T-helper 1 cell treated with Interleukin-12 subunit alpha and Interleukin-12 subunit beta and Interleukin-4 antibody, amounts not matched to agents 30 ng/mL and 1 ng/mL, for 36 hours (primary cell): ENCODE measurements at regions not wholly inside any gene's neighbourhood (a gene's known extent, or its start where the extent isn't known, plus 50 kb on each side); places are given as distances from the start of the nearest gene placed in this dataset.

Source experiments
- intact Hi-C: fragments of 100-400 bp; cut with micrococcal nuclease; formaldehyde crosslinking; loops from one replicate; pipeline ENCODE4 v1.15.1; 2024

DNA sequence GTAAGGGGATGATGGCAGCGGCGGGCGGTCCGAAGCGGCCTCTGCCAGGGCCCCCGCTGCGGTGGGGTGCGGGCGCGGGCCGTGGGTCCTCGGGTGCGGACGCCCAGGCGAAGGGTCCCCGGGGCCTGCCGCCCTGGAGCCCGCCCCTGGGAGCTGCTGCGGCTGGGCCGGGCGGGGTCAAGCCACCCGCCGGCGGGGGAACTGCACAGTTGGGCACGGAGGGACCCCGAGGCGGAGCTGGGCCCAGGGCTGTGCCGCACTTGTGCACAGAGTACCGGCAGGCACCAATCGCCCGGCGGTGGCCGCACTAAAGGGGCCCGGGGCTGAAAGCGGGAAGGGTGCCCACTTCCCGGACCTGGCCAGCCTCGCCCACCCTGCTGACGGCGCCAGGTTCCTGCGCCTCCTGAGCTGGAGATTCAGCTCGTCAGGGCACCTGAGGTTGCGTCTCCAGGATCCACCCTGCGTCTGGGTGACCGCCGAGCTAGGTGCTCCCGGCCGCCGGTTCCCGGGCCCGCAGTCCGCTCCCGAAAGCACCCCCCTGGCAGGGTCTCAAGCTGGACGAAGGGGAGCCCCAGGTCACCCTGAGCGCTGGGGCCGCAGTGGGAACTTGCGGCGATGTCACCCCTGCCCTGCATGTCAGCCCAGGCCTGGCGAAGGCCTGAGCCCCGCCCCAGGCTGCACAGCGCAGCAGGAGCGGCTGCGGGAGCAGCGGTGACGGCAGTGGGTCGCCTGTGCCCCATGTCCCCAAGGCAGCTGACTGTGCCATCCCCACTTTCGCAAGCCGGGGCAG lies 56.7 kb upstream of the ETV3 start:
- intact Hi-C loops = no loop called here

- intact Hi-C loops = loop anchor here (1.0 kb wide), 2 partner anchors 295 to 302 kb away; no protein-coding TSS in a partner anchor
Observed at GRCh38 chr1:157193702-157194391, 55.7 kb upstream of the ETV3 start.

DNA sequence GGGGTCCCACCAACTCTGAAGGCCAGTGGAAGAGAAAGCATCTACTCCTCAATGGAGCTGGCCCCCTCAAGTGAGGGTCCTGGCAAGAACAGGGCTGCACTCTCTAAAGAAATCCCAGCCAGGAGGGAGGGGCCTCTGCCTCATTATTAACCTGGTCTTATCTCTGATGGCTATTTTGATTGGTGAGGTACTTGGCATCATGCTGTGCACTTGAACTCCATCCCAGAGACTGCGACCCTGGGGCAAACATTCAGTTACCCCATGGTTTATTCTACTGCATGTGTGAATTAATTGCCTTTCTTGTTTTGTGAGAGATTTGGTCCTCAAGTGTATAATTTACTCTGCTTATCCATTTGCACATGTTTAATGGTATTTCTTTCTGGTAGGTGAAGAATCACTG lies 55.0 kb upstream of the ETV3 start:
- intact Hi-C loops = loop anchor here (1.0 kb wide), 2 partner anchors 296 to 303 kb away; no protein-coding TSS in a partner anchor

DNA sequence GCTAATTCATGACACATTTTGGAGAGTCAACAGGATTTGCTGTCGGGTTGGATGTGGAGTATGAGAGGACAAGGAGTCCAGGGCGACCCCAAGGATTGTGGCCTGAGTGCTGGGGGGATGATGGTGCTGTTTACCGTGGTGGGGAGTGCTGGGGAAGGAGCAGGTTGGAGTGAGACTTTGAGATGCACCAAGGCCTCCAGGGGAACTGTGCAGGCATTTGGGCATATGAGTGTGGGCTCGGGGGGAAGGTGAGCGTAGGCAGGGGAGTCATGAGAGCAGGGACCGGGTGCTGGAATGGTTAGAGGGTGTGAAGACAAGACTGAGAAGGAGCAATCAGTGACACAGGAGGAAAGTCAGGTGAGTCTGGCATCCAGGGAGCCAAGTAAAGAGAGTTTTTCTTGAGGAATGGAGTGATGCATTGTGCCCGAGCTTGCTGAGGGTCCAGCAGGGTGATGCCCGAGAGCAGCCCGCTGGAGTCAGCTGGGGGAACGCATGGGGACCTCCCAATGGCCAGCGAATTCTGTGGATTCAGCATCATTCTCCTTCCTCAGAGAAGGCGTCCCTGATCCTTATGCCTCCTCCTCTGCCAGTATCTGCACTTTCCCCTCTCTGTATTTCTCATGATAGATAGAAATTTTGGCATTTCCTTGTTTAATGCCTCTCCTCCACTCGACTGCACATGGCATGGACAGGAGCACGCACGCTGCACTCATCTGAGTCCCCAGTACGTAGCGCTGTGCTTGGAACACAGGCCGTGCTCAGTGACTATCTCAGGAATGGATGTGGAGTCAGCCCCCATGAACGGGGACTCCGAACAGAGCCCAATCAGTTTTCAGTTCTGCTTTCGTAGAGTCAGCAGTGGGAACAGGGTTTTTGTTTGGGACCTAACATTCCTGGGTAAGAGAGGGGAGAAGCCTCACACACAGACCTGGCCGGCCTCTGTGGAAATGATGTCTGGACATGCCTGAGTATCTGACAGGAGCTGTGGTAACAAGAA lies 52.1 kb upstream of the ETV3 start:
- intact Hi-C loops = no loop called here

DNA sequence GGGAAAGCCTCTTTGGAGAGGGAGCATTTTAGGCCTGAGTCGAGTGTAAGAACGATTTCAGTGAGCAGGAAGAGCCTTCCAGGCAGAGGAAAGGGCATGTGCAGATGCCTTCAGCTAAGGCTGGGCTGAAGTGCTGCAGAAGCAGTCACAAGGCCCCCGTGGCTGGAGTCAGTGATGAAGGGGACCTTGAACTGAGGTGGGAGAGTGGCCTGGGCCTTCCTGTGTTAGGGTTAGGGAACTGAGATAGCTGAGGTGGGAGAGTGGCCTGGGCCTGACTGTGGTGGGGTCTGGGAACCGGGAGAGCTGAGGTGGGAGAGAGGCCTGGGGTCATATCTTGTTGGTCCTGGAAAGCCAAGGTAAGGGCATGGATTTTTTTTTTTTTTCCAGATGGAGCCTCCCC lies 50.9 kb upstream of the ETV3 start:
- intact Hi-C loops = no loop called here
